ENCODE measurements at regions not wholly inside any gene's neighbourhood (a gene's known extent, or its start where the extent isn't known, plus 50 kb on each side); places are given as distances from the start of the nearest gene placed in this dataset.

- TF ChIP-seq CTCF (IDR thresholded peaks at IDR 0.05) (no peak), EP300 (IDR thresholded peaks at IDR 0.05) (no peak), POLR2A (IDR thresholded peaks at IDR 0.05) (no peak)
Measured at GRCh38 chr7:56447864-56448693, 331.9 kb upstream of the NUPR2 start.

Measured in tibial nerve (tissue), 4 donors.